T-helper 1 cell (primary cell): ENCODE measurements at regions not wholly inside any gene's neighbourhood (a gene's known extent, or its start where the extent isn't known, plus 50 kb on each side); places are given as distances from the start of the nearest gene placed in this dataset.

Source experiments
- DNase-seq, 5 donors: peaks; one replicate each; pipeline ENCODE4 v3.0.0-alpha.2; 2012 to 2020

- no peak for DNase-seq
Measured at GRCh38 chr15:95860406-95860805, 470.1 kb upstream of the NR2F2 start.

GRCh38 chr15:95864467-95864886 is 466.0 kb upstream of the NR2F2 start:
- DNase-seq: peak in 1 of 5 donors; percentile 19

GRCh38 chr15:95865330-95865739 is 465.2 kb upstream of the NR2F2 start:
- no peak for DNase-seq

- DNase-seq: no peak
Measured at GRCh38 chr15:95866711-95867440, 463.6 kb upstream of the NR2F2 start.

GRCh38 chr15:95868450-95868849 is 462.1 kb upstream of the NR2F2 start:
- peak in 1 of 5 donors; percentile 4 for DNase-seq

DNA sequence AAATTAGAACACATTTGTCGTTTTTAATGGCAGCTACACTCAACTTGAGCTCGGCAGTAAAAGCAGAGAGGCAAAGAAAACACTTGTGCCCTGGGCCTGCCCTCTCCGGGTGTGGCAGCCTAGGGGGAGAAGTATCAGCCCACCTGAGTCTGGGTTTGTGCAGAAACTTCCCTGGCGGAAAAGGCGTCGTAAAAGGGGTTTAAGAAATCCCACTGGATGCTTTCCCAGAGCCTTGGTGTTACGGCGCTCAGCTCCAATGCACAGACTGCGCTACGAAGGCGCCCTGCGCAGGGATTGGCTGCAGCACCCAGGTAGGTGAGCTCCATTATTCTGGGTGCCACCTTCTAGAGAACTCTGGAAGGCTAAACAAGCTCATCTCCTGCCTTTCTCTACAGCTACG is 461.5 kb upstream of the NR2F2 start:
- DNase-seq: no peak

DNA sequence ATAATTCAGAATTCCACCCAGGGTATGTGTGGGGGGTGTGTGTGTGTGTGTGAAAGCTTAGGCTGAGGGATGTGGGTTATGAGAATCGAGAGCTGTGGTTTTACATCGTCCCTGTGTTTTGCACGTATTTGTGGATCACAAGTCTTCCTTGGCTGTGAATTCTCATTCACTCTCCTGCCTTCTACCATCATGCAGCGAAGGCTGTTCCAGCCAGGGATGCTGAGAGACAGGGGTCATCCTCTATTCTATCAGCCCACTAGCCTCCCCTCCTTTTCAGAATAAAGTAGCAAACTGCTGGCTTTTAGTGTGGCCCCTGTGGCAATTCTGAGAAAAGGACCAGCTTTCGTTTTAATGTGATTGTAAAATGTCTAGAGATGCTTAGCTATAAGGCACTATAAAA is 460.6 kb upstream of the NR2F2 start:
- peak in 1 of 5 donors; percentile 28 for DNase-seq

GRCh38 chr15:95872366-95872771 is 458.1 kb upstream of the NR2F2 start:
- DNase-seq: no peak

GRCh38 chr15:95874637-95875036 is 455.9 kb upstream of the NR2F2 start:
- no peak for DNase-seq

DNA sequence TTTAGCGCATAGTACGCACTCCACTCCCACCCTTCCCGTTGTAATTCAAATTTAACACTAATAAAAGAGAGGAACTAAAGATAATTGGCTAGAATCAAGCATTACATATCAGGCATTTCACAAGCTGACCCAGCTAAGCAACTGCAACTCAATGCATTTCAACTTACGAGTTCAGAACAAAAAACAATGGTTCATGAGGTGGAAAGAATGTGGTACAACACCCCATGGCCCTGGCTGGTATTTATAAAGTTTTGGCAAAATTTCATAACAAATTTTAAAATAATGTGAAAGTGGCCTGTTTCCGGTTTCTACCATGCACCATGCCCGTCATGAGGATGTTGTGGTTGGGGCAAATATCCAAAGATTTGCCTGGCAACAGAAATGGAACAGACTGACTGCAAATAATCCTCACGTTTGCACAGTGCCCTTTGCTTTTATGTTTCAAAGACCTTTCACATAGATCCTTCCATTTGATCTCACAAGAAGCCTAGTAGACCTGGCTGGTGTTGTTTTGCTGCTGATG is 455.3 kb upstream of the NR2F2 start:
- DNase-seq: peak in 1 of 5 donors; percentile 11

DNA sequence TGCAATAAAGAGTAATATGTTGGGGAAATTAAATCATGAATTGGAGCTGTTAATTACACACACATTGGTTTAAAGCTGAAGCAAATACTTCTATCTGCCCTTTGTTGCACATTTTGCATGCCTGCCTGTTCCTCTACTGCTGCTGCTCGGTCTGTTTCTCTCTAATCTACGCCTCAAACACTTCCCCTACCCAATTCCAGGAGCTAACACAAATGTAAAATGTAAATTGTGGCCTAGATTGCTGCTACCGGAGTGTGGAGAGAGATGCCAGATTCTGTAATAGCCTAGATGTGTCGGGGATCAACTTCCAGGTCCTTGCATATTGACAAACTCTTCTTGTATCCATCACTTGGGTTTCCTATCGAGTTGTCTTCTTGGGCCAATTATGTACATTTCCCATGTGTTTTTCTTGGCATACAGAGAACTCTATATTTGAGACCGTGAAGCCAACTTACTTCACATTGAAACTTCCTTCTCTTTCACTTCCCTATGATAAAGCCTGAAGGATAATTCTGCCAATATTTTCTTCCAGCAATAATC is 450.4 kb upstream of the NR2F2 start:
- DNase-seq: no peak

DNA sequence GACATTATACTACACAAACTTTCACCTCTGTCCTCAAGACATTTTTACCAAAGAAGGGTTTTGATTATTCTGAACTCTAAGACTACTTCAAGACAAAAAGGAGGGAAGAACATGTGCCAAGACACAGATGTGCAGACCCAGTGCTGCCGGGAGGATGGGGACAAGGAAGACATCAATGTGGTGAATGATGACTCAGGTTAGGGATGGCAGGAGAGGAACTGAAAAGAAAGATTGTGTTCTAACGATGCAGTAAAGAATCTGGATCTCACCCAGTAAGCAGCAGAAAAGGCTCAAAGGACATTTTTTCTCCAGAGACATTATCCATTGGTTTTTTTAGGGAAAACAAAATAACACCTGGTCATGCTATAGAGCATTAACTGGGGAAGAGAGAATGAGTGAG is 449.9 kb upstream of the NR2F2 start:
- no peak for DNase-seq

GRCh38 chr15:95883064-95883463 is 447.4 kb upstream of the NR2F2 start:
- no peak for DNase-seq

GRCh38 chr15:95884276-95884675 is 446.2 kb upstream of the NR2F2 start:
- DNase-seq: no peak

DNA sequence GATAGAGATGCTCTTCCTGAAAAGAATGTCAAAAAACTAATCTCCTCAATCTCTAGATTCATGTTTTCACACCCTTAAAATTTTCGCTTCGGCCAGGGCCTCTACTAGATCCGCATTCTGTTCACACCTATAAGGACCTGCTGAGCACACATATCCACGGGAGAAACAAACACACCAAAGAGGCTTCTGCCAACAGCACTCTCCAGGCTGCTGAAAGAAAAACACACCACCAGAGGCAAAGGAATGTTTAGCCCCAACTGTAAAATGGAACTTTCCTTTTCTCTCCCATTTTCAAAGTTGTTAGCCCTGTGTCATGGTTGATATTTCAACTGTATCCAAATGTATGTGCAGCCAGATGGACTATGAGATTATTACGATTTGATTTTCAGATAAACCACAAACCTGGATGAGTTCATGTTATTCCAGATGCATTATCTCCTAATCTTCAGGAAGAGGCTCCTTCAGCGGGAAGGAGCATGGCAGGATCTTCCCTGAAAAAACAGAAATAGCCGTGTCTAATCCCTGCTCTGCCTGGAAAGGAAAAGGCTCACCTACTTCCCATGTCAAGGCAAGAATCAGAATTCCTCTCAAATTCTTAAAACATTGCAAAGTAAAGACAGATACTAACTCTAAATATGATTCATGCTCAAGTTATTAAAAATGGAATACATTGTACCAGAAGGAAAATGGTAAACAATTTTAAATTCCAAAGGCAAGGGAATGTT is 442.7 kb upstream of the NR2F2 start:
- no peak for DNase-seq

- DNase-seq: no peak
Measured at GRCh38 chr15:95888762-95889161, 441.7 kb upstream of the NR2F2 start.

GRCh38 chr15:95894407-95894956 is 436.0 kb upstream of the NR2F2 start:
- no peak for DNase-seq

- no peak for DNase-seq
Measured at GRCh38 chr15:95895508-95895907, 435.0 kb upstream of the NR2F2 start.

DNA sequence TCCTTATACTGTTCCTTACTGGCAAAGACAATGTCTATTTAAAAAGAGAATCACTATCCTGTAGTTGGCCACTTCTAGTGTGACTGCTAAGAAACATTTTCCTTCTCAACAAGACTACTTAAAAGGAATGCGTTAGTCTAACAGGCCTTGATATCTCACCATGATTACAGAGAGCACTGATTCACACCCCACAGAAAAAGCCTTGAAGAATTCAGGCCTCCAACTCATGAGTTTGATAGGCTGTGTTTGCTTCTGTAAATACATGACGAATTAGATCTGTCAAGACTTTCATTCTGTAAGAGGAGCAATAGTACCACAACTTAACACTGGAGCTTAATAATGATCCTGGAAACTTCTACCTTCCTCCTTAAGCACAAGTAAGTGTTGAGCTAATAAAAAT is 432.8 kb upstream of the NR2F2 start:
- no peak for DNase-seq

- no peak for DNase-seq
Measured at GRCh38 chr15:95898761-95899160, 431.7 kb upstream of the NR2F2 start.

DNA sequence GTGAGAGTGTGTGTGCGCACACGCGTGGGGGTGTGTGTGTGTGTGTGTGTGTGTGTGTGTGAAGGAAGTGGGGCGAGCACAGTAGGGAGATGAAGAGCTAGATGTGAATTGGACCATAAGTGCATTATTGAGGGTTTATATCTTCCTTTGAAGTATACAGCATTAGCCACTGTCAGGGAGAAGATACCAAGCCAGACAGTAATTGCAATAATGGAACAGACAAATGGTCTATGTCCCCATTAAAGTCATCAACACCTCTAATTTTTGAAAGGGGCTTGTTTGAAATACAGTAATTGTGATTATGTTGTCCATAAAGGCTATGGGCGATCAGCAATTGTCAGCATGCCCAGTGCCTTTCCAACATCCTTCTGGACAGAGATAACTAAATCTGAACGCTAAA is 429.2 kb upstream of the NR2F2 start:
- DNase-seq: no peak

- DNase-seq: no peak
Measured at GRCh38 chr15:95902606-95903005, 427.9 kb upstream of the NR2F2 start.

- DNase-seq: no peak
Measured at GRCh38 chr15:95903352-95903751, 427.1 kb upstream of the NR2F2 start.
